ENCODE measurements at regions not wholly inside any gene's neighbourhood (a gene's known extent, or its start where the extent isn't known, plus 50 kb on each side); places are given as distances from the start of the nearest gene placed in this dataset.
"Not testable (repeated sequence)": the region's sequence is repeated elsewhere in the genome, so short reads cannot be mapped to it uniquely, and the experiment has no call there.

- TF ChIP-seq, protein P1, sequence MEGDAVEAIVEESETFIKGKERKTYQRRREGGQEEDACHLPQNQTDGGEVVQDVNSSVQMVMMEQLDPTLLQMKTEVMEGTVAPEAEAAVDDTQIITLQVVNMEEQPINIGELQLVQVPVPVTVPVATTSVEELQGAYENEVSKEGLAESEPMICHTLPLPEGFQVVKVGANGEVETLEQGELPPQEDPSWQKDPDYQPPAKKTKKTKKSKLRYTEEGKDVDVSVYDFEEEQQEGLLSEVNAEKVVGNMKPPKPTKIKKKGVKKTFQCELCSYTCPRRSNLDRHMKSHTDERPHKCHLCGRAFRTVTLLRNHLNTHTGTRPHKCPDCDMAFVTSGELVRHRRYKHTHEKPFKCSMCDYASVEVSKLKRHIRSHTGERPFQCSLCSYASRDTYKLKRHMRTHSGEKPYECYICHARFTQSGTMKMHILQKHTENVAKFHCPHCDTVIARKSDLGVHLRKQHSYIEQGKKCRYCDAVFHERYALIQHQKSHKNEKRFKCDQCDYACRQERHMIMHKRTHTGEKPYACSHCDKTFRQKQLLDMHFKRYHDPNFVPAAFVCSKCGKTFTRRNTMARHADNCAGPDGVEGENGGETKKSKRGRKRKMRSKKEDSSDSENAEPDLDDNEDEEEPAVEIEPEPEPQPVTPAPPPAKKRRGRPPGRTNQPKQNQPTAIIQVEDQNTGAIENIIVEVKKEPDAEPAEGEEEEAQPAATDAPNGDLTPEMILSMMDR (IDR thresholded peaks at IDR 0.05) = not testable (repeated sequence)
- TF ChIP-seq EP300 (IDR thresholded peaks at IDR 0.05; ENCODE audit: low read depth); POLR2AphosphoS5 (IDR thresholded peaks at IDR 0.05): not testable (repeated sequence)
Observed at GRCh38 chr16:22583195-22583594, 72.5 kb downstream of the NPIPB5 start.
